B cell (primary cell): ENCODE measurements at regions not wholly inside any gene's neighbourhood (a gene's known extent, or its start where the extent isn't known, plus 50 kb on each side); places are given as distances from the start of the nearest gene placed in this dataset.

Source experiments
- CTCF ChIP-seq: fragments of 200-600 bp; IDR thresholded peaks from one replicate; pipeline ENCODE4 v1.8.0; 2022; ENCODE audit warnings: antibody characterized with exemption, mild to moderate bottlenecking
- EZH2 ChIP-seq: IDR thresholded peaks from 2 replicates; pipeline ENCODE4 v1.6.1; 2012; ENCODE audit warnings: borderline replicate concordance, low read depth, mild to moderate bottlenecking, moderate library complexity, low read length; ENCODE audit not compliant: insufficient read depth, poor library complexity, severe bottlenecking

GRCh38 chr3:20842594-20843436 is 656.8 kb upstream of the SGO1 start:
- TF ChIP-seq EZH2 (no peak), CTCF (no peak)
